ENCODE measurements at regions not wholly inside any gene's neighbourhood (a gene's known extent, or its start where the extent isn't known, plus 50 kb on each side); places are given as distances from the start of the nearest gene placed in this dataset.

DNA sequence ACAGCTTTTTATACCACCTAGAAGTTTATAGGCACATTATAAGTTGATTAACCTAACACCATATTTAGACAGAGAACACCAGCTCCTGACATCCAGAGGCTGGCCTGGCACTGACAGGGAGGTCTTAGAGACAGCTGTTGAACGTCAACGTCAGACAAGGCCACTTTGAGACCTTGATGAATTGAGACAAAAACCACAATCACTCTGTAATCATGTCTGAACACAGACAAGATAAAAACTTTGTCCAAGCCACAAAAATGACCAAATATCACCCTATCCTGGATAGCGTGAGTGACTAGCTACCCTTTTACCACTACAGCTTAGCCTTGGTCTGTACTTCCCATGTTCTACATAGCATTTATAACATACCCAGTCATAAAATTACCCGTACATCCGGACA lies 403.6 kb upstream of the CHRM3 start:
- Mint-ChIP-seq H3K36me3 (peaks cover 4% of the 10 kb centered on the region), H3K27ac (no peak overlapping the region), H3K4me1 (no peaks in the 10 kb centered on the region), H3K9me3 (peaks cover 5% of the 10 kb centered on the region), H3K27me3 (ENCODE audit: low read depth) (no peaks in the 10 kb centered on the region), H3K4me3 (no peak overlapping the region)
- CTCF ChIA-PET, result no interaction called here
- TF ChIP-seq ZNF232 (CRISPR knock-in tag; IDR thresholded peaks at IDR 0.05), result no peak
- DNase-seq (ENCODE audit: low spot score) (no peak), ATAC-seq (no peak)
- POLR2A ChIA-PET, result no interaction called here

DNA sequence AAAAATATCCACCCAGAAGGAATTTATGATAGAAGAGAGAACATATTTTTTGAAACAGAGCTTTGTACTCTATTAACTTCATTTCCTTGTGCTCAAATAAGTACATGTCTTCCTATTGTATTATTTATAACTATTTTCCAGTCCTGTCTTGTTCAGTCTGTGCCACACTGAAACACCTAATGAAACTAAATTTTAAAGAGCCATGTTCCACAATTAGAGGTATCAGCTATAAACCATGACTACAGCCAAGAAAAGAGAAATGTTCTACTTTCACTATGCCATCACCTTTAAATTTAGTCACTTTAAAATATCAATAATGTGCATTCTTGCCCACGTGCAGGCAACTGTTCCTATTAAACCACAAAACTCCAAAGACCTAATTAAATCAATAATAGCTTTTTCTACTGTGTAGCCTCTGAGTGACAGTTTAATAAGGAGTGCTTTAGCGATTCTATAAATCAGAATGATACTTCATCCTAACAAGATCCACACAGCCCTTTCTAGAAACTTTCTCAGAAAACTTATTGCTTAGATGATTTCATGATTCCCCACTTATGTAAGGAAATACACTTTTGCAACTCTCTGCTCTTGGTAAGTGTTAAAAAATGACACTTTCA lies 404.9 kb upstream of the CHRM3 start:
- Mint-ChIP-seq H3K27ac (no peak overlapping the region), H3K36me3 (no peaks in the 10 kb centered on the region), H3K4me3 (no peak overlapping the region), H3K27me3 (ENCODE audit: low read depth) (no peaks in the 10 kb centered on the region), H3K4me1 (no peaks in the 10 kb centered on the region), H3K9me3 (no peaks in the 10 kb centered on the region)
- ChIA-PET CTCF (no interaction called here), POLR2A (no interaction called here)
- no peak for DNase-seq (ENCODE audit: low spot score)
- TF ChIP-seq SMAD3 (CRISPR knock-in tag; IDR thresholded peaks at IDR 0.05; ENCODE audit: borderline replicate concordance) (no peak), ZNF423 (CRISPR knock-in tag; IDR thresholded peaks at IDR 0.05) (no peak), ELF4 (CRISPR knock-in tag; IDR thresholded peaks at IDR 0.05; ENCODE audit: low read depth) (no peak), GRHL2 (CRISPR knock-in tag; IDR thresholded peaks at IDR 0.05; ENCODE audit: insufficient replicate concordance, severe bottlenecking) (no peak), TCF7 (CRISPR knock-in tag; IDR thresholded peaks at IDR 0.05; ENCODE audit: low read depth) (no peak)
- no peak for ATAC-seq

DNA sequence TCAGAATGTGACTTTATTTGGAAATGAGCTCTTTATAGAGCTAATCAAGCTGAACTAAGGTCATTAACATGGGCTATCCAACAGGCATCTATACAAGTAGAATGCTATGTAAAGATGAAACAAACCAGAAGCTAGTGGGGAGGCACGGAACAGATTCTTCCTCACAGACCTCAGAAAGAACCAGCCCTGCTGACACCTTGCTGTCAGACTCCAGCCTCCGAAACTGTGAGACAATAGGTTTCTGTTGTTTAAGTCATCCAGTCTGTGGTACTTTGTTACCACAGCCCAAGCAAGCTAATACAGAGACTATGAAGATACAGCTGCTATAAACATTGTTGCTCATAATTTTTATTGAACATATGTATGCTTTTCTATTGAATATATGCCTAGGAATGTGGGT lies 406.3 kb upstream of the CHRM3 start:
- ATAC-seq, result no peak
- Mint-ChIP-seq H3K4me3 (no peak overlapping the region), H3K36me3 (no peaks in the 10 kb centered on the region), H3K9me3 (no peaks in the 10 kb centered on the region), H3K27me3 (ENCODE audit: low read depth) (no peaks in the 10 kb centered on the region), H3K27ac (no peak overlapping the region), H3K4me1 (no peaks in the 10 kb centered on the region)
- no peak for DNase-seq (ENCODE audit: low spot score)
- no peak for TF ChIP-seq ZNF416 (CRISPR knock-in tag; IDR thresholded peaks at IDR 0.05)
- no peak for TF ChIP-seq NFATC4 (CRISPR knock-in tag; IDR thresholded peaks at IDR 0.05)
- TF ChIP-seq, protein P1, sequence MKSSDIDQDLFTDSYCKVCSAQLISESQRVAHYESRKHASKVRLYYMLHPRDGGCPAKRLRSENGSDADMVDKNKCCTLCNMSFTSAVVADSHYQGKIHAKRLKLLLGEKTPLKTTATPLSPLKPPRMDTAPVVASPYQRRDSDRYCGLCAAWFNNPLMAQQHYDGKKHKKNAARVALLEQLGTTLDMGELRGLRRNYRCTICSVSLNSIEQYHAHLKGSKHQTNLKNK (CRISPR knock-in tag; IDR thresholded peaks at IDR 0.05), result no peak
- TF ChIP-seq, protein P2, sequence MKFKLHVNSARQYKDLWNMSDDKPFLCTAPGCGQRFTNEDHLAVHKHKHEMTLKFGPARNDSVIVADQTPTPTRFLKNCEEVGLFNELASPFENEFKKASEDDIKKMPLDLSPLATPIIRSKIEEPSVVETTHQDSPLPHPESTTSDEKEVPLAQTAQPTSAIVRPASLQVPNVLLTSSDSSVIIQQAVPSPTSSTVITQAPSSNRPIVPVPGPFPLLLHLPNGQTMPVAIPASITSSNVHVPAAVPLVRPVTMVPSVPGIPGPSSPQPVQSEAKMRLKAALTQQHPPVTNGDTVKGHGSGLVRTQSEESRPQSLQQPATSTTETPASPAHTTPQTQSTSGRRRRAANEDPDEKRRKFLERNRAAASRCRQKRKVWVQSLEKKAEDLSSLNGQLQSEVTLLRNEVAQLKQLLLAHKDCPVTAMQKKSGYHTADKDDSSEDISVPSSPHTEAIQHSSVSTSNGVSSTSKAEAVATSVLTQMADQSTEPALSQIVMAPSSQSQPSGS (CRISPR knock-in tag; IDR thresholded peaks at IDR 0.05; ENCODE audit: borderline replicate concordance, low read depth), result no peak
- no peak for TF ChIP-seq ZNF219 (CRISPR knock-in tag; IDR thresholded peaks at IDR 0.05; ENCODE audit: borderline replicate concordance)
- TF ChIP-seq SP1 (CRISPR knock-in tag; conservative IDR thresholded peaks at IDR 0.05), result no peak
- no peak for TF ChIP-seq GTF2I (CRISPR knock-in tag; conservative IDR thresholded peaks at IDR 0.05)
- no peak for TF ChIP-seq CBFB (CRISPR knock-in tag; IDR thresholded peaks at IDR 0.05; ENCODE audit: low read depth)
- TF ChIP-seq ZNF423 (CRISPR knock-in tag; IDR thresholded peaks at IDR 0.05), result no peak
- no peak for TF ChIP-seq PRRX2 (CRISPR knock-in tag; IDR thresholded peaks at IDR 0.05)
- TF ChIP-seq ELF4 (CRISPR knock-in tag; IDR thresholded peaks at IDR 0.05; ENCODE audit: low read depth), result no peak
- TF ChIP-seq CREB1 (CRISPR knock-in tag; IDR thresholded peaks at IDR 0.05), result no peak
- TF ChIP-seq, protein P3, sequence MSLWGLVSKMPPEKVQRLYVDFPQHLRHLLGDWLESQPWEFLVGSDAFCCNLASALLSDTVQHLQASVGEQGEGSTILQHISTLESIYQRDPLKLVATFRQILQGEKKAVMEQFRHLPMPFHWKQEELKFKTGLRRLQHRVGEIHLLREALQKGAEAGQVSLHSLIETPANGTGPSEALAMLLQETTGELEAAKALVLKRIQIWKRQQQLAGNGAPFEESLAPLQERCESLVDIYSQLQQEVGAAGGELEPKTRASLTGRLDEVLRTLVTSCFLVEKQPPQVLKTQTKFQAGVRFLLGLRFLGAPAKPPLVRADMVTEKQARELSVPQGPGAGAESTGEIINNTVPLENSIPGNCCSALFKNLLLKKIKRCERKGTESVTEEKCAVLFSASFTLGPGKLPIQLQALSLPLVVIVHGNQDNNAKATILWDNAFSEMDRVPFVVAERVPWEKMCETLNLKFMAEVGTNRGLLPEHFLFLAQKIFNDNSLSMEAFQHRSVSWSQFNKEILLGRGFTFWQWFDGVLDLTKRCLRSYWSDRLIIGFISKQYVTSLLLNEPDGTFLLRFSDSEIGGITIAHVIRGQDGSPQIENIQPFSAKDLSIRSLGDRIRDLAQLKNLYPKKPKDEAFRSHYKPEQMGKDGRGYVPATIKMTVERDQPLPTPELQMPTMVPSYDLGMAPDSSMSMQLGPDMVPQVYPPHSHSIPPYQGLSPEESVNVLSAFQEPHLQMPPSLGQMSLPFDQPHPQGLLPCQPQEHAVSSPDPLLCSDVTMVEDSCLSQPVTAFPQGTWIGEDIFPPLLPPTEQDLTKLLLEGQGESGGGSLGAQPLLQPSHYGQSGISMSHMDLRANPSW (CRISPR knock-in tag; conservative IDR thresholded peaks at IDR 0.05; ENCODE audit: low read depth), result no peak
- ChIA-PET POLR2A (no interaction called here), CTCF (no interaction called here)
